NCI-H748 (cell line): ENCODE measurements at regions not wholly inside any gene's neighbourhood (a gene's known extent, or its start where the extent isn't known, plus 50 kb on each side); places are given as distances from the start of the nearest gene placed in this dataset.
"Not testable (repeated sequence)": the region's sequence is repeated elsewhere in the genome, so short reads cannot be mapped to it uniquely, and the experiment has no call there.

ENCODE experiments used
- DNase-seq: peaks from one replicate; lab custom pipeline; 2025; ENCODE audit not compliant: unreplicated experiment; lab: John Stamatoyannopoulos, UW

- DNase-seq = no peak
Measured at GRCh38 chr1:218904416-218904815, 269.3 kb upstream of the LYPLAL1 start.

GRCh38 chr1:218916720-218917119 is 257.0 kb upstream of the LYPLAL1 start:
- no peak for DNase-seq

GRCh38 chr1:218917656-218918055 is 256.0 kb upstream of the LYPLAL1 start:
- no peak for DNase-seq

GRCh38 chr1:218925777-218926176 is 247.9 kb upstream of the LYPLAL1 start:
- no peak for DNase-seq

GRCh38 chr1:218926631-218927030 is 247.0 kb upstream of the LYPLAL1 start:
- DNase-seq = no peak

GRCh38 chr1:218930000-218930399 is 243.7 kb upstream of the LYPLAL1 start:
- DNase-seq = no peak

- DNase-seq = no peak
Measured at GRCh38 chr1:218930472-218931241, 243.0 kb upstream of the LYPLAL1 start.

GRCh38 chr1:218931324-218931723 is 242.4 kb upstream of the LYPLAL1 start:
- no peak for DNase-seq

- no peak for DNase-seq
Measured at GRCh38 chr1:218933513-218933912, 240.2 kb upstream of the LYPLAL1 start.

GRCh38 chr1:218935408-218935807 is 238.3 kb upstream of the LYPLAL1 start:
- not testable (repeated sequence) for DNase-seq

- no peak for DNase-seq
Measured at GRCh38 chr1:218938259-218938658, 235.4 kb upstream of the LYPLAL1 start.

GRCh38 chr1:218939095-218939494 is 234.6 kb upstream of the LYPLAL1 start:
- DNase-seq = no peak

- DNase-seq = no peak
Measured at GRCh38 chr1:218942431-218942830, 231.2 kb upstream of the LYPLAL1 start.

GRCh38 chr1:218943371-218943770 is 230.3 kb upstream of the LYPLAL1 start:
- no peak for DNase-seq

- DNase-seq = no peak
Measured at GRCh38 chr1:218945050-218945449, 228.6 kb upstream of the LYPLAL1 start.

GRCh38 chr1:218946147-218946546 is 227.5 kb upstream of the LYPLAL1 start:
- no peak for DNase-seq

GRCh38 chr1:218948446-218948845 is 225.2 kb upstream of the LYPLAL1 start:
- DNase-seq = no peak

- DNase-seq = no peak
Measured at GRCh38 chr1:218953386-218953785, 220.3 kb upstream of the LYPLAL1 start.

- no peak for DNase-seq
Measured at GRCh38 chr1:218957971-218958370, 215.7 kb upstream of the LYPLAL1 start.

- no peak for DNase-seq
Measured at GRCh38 chr1:218959784-218960183, 213.9 kb upstream of the LYPLAL1 start.

- DNase-seq = no peak
Measured at GRCh38 chr1:218964471-218965185, 209.1 kb upstream of the LYPLAL1 start.

GRCh38 chr1:218965821-218966220 is 207.9 kb upstream of the LYPLAL1 start:
- DNase-seq = no peak
